GM21717 (cell line): ENCODE measurements at regions not wholly inside any gene's neighbourhood (a gene's known extent, or its start where the extent isn't known, plus 50 kb on each side); places are given as distances from the start of the nearest gene placed in this dataset.
"Not testable (repeated sequence)": the region's sequence is repeated elsewhere in the genome, so short reads cannot be mapped to it uniquely, and the experiment has no call there.

Source experiments
- ATAC-seq: cut with Tn5 transposase; IDR thresholded peaks from one replicate; pipeline ENCODE4 v1.9.1; 2021; ENCODE audit warnings: mild to moderate bottlenecking, moderate library complexity; ENCODE audit not compliant: unreplicated experiment

GRCh38 chr7:15837306-15837950, 150.9 kb upstream of the MEOX2 start:
- ATAC-seq, result no peak

GRCh38 chr7:15836651-15837050, 150.2 kb upstream of the MEOX2 start:
- ATAC-seq, result no peak

- no peak for ATAC-seq
Observed at GRCh38 chr7:15836041-15836440, 149.6 kb upstream of the MEOX2 start.

GRCh38 chr7:15834446-15834845, 148.0 kb upstream of the MEOX2 start:
- ATAC-seq, result no peak

- ATAC-seq, result no peak
Observed at GRCh38 chr7:15832996-15833395, 146.5 kb upstream of the MEOX2 start.

GRCh38 chr7:15831606-15832005, 145.1 kb upstream of the MEOX2 start:
- no peak for ATAC-seq

GRCh38 chr7:15829691-15830090, 143.2 kb upstream of the MEOX2 start:
- no peak for ATAC-seq

GRCh38 chr7:15828881-15829280, 142.4 kb upstream of the MEOX2 start:
- no peak for ATAC-seq

- no peak for ATAC-seq
Observed at GRCh38 chr7:15821484-15822427, 135.3 kb upstream of the MEOX2 start.

GRCh38 chr7:15820319-15820718, 133.8 kb upstream of the MEOX2 start:
- no peak for ATAC-seq

GRCh38 chr7:15816835-15817426, 130.4 kb upstream of the MEOX2 start:
- no peak for ATAC-seq

- no peak for ATAC-seq
Observed at GRCh38 chr7:15813448-15813847, 127.0 kb upstream of the MEOX2 start.

- ATAC-seq, result not testable (repeated sequence)
Observed at GRCh38 chr7:15810383-15810782, 123.9 kb upstream of the MEOX2 start.

GRCh38 chr7:15809936-15810335, 123.5 kb upstream of the MEOX2 start:
- not testable (repeated sequence) for ATAC-seq

- ATAC-seq, result no peak
Observed at GRCh38 chr7:15805891-15806290, 119.4 kb upstream of the MEOX2 start.

GRCh38 chr7:15802425-15802824, 115.9 kb upstream of the MEOX2 start:
- no peak for ATAC-seq

GRCh38 chr7:15801551-15801950, 115.1 kb upstream of the MEOX2 start:
- no peak for ATAC-seq

- ATAC-seq, result no peak
Observed at GRCh38 chr7:15801041-15801440, 114.6 kb upstream of the MEOX2 start.

- ATAC-seq, result no peak
Observed at GRCh38 chr7:15798081-15798480, 111.6 kb upstream of the MEOX2 start.

GRCh38 chr7:15795393-15795792, 108.9 kb upstream of the MEOX2 start:
- no peak for ATAC-seq

GRCh38 chr7:15794801-15795200, 108.3 kb upstream of the MEOX2 start:
- no peak for ATAC-seq

- no peak for ATAC-seq
Observed at GRCh38 chr7:15784694-15785030, 98.2 kb upstream of the MEOX2 start.
